ENCODE measurements at regions not wholly inside any gene's neighbourhood (a gene's known extent, or its start where the extent isn't known, plus 50 kb on each side); places are given as distances from the start of the nearest gene placed in this dataset.

- no peak for DNase-seq (ENCODE audit: extremely low read depth in 1 of 11, low read depth in 9 of 11, low spot score in 4 of 11)
Measured at GRCh38 chrX:20420058-20420457, 153.3 kb upstream of the RPS6KA3 start.

GRCh38 chrX:20418379-20419150 lies 151.9 kb upstream of the RPS6KA3 start:
- no peak for DNase-seq (ENCODE audit: extremely low read depth in 1 of 11, low read depth in 9 of 11, low spot score in 4 of 11)

GRCh38 chrX:20414762-20415445 lies 148.2 kb upstream of the RPS6KA3 start:
- DNase-seq (ENCODE audit: extremely low read depth in 1 of 11, low read depth in 9 of 11, low spot score in 4 of 11) = no peak

GRCh38 chrX:20414066-20414465 lies 147.4 kb upstream of the RPS6KA3 start:
- DNase-seq (ENCODE audit: extremely low read depth in 1 of 11, low read depth in 9 of 11, low spot score in 4 of 11) = no peak

- no peak for DNase-seq (ENCODE audit: extremely low read depth in 1 of 11, low read depth in 9 of 11, low spot score in 4 of 11)
Measured at GRCh38 chrX:20412871-20413486, 146.3 kb upstream of the RPS6KA3 start.

- DNase-seq (ENCODE audit: extremely low read depth in 1 of 11, low read depth in 9 of 11, low spot score in 4 of 11) = no peak
Measured at GRCh38 chrX:20410540-20410939, 143.8 kb upstream of the RPS6KA3 start.

- DNase-seq (ENCODE audit: extremely low read depth in 1 of 11, low read depth in 9 of 11, low spot score in 4 of 11) = no peak
Measured at GRCh38 chrX:20409991-20410390, 143.3 kb upstream of the RPS6KA3 start.

GRCh38 chrX:20402956-20403355 lies 136.2 kb upstream of the RPS6KA3 start:
- no peak for DNase-seq (ENCODE audit: extremely low read depth in 1 of 11, low read depth in 9 of 11, low spot score in 4 of 11)

GRCh38 chrX:20399728-20400414 lies 133.2 kb upstream of the RPS6KA3 start:
- no peak for DNase-seq (ENCODE audit: extremely low read depth in 1 of 11, low read depth in 9 of 11, low spot score in 4 of 11)

GRCh38 chrX:20397587-20397986 lies 130.9 kb upstream of the RPS6KA3 start:
- DNase-seq (ENCODE audit: extremely low read depth in 1 of 11, low read depth in 9 of 11, low spot score in 4 of 11) = no peak

- no peak for DNase-seq (ENCODE audit: extremely low read depth in 1 of 11, low read depth in 9 of 11, low spot score in 4 of 11)
Measured at GRCh38 chrX:20394451-20394850, 127.7 kb upstream of the RPS6KA3 start.

- no peak for DNase-seq (ENCODE audit: extremely low read depth in 1 of 11, low read depth in 9 of 11, low spot score in 4 of 11)
Measured at GRCh38 chrX:20393944-20394343, 127.2 kb upstream of the RPS6KA3 start.

- DNase-seq (ENCODE audit: extremely low read depth in 1 of 11, low read depth in 9 of 11, low spot score in 4 of 11) = no peak
Measured at GRCh38 chrX:20388594-20388993, 121.9 kb upstream of the RPS6KA3 start.

- DNase-seq (ENCODE audit: extremely low read depth in 1 of 11, low read depth in 9 of 11, low spot score in 4 of 11) = no peak
Measured at GRCh38 chrX:20383477-20383876, 116.8 kb upstream of the RPS6KA3 start.

- DNase-seq (ENCODE audit: extremely low read depth in 1 of 11, low read depth in 9 of 11, low spot score in 4 of 11) = no peak
Measured at GRCh38 chrX:20382518-20383297, 116.0 kb upstream of the RPS6KA3 start.

- DNase-seq (ENCODE audit: extremely low read depth in 1 of 11, low read depth in 9 of 11, low spot score in 4 of 11) = no peak
Measured at GRCh38 chrX:20382082-20382481, 115.4 kb upstream of the RPS6KA3 start.

GRCh38 chrX:20378233-20378920 lies 111.7 kb upstream of the RPS6KA3 start:
- DNase-seq (ENCODE audit: extremely low read depth in 1 of 11, low read depth in 9 of 11, low spot score in 4 of 11) = no peak

GRCh38 chrX:20374900-20375438 lies 108.3 kb upstream of the RPS6KA3 start:
- DNase-seq (ENCODE audit: extremely low read depth in 1 of 11, low read depth in 9 of 11, low spot score in 4 of 11) = no peak

Data from renal cortex interstitium (tissue), 11 donors.